HG03196 (cell line): ENCODE measurements at regions not wholly inside any gene's neighbourhood (a gene's known extent, or its start where the extent isn't known, plus 50 kb on each side); places are given as distances from the start of the nearest gene placed in this dataset.

ENCODE experiments used
- ATAC-seq: cut with Tn5 transposase; IDR thresholded peaks from one replicate; pipeline ENCODE4 v1.9.1; 2021; ENCODE audit not compliant: unreplicated experiment

DNA sequence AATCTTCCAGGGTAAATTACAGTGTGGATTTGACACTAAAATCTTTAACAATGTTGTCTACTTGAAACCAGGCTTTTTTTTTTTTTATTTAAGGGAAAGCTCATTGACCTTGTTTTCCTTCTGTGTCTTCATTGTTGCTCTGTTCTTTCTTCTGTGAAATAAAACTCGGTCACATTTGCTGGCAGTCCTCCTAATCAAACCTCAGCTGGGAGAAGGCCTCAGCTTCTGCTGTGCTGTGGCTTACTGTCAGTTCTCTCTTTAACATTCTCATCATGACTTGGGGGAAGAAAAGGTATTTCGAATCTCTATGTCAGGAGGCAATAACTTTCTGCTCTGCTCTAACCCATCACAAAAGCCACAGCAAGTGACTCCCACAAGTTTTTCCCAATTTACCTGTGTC, 268.9 kb downstream of the ZNF608 start:
- no peak for ATAC-seq

DNA sequence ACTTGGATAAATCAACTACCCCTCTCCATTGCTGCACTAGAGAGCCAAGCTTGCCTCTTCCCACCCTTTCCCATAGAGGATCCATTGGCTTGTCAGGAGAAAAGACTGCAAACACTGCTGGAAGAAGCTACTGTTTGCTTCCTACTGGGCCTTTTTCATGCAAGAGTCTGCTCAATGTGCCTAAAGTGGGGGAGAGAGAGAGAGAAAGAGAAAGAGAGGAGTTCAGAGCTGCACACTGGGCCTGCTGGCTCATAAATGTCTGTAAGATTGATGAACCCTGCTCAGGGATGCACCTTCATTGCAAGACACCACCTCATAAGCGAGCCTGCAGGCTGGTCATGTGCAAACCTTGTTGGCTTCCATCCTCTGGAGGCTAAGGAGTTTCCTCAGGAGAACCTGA, 269.4 kb downstream of the ZNF608 start:
- ATAC-seq = no peak

DNA sequence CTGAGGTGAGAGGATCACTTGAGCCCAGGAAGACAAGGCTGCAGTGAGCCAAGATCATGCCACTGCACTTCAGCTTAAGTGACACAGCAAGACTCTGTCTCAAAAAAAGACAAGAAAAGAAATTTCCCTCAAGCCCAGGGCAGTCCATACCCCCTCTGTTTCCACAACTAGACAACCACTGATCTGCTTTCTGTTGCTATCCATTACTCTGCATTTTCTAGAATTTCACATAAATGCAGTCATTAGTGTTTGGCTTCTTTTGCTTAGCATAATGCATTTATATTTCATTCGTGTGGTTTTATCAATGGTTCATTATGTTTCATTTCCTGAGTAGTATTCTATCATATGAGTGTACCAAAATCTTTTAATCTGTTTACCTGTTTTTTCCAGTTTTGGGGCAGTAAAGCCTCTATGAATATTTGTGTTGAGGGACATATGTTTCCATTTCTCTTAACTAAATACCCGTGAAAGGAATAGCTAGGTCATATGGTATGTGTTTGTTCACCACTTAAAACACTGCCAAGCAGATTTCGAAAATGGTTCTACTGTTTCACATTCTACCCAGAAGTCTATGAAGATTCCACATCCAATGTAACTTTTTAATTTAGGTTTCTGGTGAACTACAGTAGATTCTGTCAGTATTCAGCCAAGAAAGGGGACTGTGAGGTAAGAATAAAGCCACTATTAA, 271.8 kb downstream of the ZNF608 start:
- ATAC-seq = no peak

DNA sequence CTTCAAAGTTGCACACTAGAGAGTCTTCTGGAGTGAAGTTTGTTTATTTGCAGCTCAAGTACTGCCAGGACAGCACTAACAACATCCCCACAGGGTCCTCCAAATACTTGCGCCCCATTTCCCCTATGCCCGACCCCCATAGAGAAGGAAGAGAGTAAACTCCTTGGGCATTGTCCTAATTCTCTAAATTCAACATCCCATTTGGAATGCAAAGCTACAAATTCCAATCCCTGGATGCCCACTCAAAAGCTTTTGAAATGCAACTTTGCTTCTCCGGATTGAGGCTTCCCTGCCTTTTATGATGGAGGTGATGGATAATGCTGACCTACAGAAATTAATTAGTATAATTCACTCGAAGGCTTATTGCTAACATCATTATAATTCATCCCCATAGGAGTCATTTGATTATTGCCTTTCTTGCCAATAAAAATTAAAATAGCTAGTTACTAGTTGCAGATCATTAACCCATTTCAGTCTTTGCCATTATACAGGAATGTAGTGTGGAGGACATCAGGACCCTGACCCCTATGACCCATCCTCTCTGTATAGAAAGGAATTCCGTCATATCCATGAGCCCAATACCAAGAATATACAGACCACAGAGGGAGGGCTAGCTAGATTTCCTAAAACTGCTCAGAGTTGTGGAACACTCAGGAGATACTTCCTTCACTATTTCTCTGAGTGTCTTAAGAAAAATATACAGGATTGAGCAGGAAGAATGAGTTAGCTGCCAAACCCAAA, 277.6 kb downstream of the ZNF608 start:
- ATAC-seq = no peak

DNA sequence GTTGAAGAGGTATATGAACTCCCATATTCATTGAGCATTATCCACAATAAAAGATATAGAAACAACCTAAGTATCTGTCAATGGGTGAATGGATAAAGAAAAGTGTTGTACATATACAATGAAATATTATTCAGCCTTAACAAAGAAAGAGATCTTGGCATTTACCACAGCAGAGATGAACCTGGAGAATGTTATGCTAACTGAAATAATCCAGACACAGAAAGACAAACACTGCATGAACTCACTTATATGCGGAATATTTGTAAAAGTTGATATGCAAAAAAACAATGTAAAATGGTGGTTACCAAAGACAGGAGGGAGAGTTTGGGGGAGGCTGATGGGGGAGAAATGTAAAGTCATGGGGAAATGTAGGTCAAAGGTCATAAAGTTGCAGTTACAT, 278.7 kb downstream of the ZNF608 start:
- ATAC-seq = no peak

DNA sequence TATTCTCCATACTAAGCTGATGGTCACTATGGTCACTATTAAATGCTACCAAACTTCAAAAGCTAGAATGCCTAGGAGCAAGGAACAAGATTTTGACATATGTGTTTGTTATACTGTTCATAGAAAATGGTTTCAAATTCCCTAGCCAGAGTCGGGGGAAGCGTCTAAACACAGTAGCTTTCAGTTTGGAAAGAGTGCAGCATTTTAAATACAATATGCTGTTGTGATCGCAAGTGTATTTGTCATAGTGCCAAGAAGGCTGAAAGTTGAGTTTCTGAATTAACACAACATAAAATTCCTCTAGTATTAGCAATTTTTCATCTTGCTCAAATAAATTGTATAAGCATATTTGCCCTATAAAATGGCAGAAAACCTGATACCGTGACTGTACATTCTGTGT, 280.4 kb downstream of the ZNF608 start:
- ATAC-seq = no peak

DNA sequence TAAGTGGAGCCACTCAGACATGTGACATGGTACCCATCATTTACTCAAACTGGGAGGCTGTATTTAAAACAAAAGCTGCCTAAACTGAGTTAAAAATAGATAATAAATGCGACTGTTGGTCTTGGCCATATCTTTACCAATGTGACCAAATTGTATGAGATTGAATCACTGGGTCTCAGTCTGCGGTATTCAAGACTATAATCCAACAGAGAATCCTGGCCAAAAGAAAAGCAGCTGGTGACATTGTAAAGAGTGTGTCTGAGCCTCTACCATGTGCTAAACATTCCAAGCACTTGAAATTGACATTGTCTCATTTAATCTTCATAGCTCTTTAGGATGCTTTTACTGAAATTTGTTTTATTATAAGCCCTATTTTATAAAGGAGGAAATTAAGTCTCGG, 282.6 kb downstream of the ZNF608 start:
- no peak for ATAC-seq

DNA sequence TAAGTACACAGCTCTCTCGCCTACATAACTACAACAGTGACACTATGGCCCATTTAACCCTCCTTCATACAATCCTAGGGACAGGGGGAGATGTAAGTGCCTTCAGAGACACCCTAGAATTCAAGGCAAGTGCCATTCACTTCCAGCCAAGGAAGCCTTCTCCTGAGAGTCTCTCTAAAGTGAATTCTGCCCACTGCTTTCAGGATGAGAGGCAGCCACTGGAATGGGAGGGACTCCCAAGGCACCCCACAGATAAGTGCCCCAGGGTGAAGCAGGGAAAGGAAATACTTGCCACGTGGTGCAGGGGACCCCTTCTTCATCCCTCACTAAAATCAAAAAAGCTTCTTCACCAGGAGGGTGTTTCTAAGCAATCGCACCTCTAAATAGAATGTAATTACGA, 283.7 kb downstream of the ZNF608 start:
- ATAC-seq = no peak

DNA sequence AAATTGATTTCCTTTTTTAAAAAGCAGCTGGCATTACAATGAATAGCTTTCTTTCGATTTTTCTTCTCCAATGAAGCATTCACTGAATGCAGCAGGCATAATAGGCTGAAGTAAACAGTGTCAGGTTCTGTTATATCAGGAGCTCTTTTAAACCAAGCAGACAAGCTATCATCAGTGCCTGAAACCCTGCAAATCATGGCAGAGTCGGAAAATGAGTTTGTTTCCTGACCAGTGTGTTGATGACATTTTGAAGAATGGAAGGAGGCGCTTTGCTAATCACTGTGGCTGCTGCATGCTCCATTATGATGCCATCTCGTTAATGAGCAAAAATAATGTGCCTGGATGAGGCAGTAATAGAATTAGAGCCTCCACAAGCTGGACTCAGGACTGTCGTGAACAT, 284.5 kb downstream of the ZNF608 start:
- no peak for ATAC-seq

DNA sequence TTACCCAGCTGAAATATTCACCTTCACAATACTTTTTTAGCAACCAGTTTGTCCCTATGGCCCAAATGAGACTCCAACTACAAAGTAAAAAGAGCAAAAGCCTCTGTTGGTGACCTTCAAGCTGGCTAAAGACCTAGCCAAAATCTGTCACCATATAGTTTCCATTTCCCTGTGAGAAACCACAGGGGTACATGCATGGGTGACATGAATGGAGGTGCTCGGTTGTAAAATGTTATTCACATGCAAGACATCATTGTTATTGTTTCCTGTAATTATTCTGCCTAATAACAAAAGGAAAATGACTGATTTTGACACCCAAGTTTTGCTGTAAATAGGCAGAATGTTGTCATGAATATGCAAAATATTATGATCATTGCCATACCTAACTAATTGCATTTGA, 285.3 kb downstream of the ZNF608 start:
- ATAC-seq = no peak

DNA sequence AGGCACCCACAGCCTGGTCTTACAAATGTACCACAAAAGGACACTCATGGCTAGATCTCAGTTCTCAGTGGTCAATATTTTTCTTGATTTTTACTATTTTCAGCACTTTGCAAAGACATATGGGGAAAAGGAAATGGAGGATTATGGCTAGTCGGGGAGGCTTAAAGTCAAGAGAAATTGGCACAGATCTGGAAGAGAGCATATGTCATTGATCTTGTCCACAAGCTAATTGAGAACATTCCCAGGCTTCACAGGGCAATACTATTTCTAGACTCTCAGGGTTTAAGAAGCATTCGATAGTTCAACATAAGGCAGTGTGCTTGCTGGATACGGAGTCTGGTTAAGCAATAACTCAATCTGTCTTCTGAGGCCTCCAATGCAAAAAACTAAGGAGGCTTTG, 285.8 kb downstream of the ZNF608 start:
- no peak for ATAC-seq

DNA sequence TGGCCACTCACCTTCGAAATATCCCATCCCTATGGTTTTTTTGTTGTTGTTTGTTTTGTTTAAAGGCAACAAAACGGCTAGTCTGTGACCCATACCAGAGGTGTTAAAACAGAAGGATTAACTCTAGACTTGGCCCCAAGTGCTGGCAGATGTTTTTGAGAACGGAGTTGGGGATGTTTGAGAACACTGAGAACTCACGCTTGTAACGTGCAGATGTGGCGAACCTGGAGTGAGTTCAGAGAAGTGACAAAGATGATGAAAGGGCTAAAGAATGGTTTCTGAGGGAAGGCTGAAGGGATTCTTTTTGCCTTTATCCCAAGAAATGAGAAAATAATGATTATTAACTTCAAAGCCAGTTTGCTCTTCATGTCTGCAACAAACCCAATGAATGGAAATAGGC, 286.5 kb downstream of the ZNF608 start:
- ATAC-seq = no peak

DNA sequence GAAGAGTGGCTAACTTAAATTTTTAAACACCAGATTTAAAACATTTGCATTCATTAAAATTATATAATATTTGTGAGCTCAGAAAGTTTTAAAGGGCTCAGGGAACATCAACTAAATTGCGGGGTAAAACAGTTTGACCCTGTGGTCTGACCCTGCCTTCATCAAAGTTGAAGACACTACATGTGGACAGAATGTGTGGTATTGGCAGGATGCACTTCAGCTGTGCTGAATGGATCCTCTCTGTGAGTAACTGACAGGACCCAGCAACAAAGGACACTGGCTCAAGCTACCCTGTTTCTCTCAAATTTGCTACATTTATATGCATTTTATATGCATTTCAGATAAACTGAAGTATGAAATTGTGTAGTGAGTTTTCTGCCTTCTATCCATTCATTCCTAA, 288.5 kb downstream of the ZNF608 start:
- ATAC-seq = no peak

DNA sequence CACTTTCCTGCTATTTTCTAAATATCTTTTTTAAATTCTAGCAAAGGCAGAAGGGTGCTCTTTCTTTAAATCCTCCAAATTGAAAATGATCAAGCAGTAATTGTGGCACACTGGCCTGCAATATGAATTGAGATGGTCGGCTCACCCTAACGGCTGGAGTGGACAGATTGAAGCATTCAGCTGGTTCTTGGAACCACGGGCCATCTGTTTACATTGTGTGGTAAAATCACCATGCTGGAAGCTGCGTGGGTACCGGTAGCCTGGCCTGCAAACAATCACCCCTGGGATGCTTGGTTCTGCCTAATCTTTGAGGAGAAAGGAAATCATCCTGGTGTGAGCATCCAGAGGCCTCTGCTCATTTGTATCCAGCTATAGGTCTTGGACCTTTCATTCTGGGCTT, 289.3 kb downstream of the ZNF608 start:
- no peak for ATAC-seq

DNA sequence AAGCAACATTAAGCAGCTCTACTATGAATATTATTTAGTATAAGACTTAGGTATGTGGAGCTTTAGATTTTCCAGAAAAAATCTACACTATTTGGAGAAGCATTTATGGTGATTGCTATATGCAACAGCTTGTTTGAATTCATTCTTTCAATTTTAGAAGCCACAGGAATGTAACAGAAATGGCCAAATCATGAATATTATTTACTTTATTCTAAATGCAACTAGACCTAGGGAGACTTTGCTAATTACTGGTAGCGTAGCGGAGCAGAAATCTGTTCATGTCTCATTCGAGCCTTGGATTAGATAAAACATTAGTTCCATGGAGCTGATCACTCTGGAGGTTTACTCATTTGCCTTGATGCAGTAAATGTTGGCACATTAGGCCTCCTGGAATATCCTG, 290.2 kb downstream of the ZNF608 start:
- no peak for ATAC-seq

DNA sequence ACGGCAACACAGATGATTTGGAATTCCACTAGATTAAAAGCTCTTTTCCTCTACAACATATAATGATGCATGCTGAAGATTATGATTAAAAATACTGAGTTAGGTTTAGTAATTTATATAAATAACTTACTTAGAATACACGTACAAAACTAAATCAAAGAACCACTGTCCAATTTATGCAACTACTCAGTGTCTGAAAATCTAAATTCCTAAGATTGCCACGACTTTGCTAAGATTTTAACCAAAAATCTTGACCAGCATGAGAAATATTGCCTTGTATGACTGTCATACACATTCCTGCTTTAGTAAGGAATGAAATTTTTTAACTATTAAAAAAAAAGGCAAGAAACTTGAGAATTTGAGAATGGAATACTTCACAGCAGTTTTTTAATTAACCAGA, 292.4 kb downstream of the ZNF608 start:
- peak; percentile 0 for ATAC-seq

DNA sequence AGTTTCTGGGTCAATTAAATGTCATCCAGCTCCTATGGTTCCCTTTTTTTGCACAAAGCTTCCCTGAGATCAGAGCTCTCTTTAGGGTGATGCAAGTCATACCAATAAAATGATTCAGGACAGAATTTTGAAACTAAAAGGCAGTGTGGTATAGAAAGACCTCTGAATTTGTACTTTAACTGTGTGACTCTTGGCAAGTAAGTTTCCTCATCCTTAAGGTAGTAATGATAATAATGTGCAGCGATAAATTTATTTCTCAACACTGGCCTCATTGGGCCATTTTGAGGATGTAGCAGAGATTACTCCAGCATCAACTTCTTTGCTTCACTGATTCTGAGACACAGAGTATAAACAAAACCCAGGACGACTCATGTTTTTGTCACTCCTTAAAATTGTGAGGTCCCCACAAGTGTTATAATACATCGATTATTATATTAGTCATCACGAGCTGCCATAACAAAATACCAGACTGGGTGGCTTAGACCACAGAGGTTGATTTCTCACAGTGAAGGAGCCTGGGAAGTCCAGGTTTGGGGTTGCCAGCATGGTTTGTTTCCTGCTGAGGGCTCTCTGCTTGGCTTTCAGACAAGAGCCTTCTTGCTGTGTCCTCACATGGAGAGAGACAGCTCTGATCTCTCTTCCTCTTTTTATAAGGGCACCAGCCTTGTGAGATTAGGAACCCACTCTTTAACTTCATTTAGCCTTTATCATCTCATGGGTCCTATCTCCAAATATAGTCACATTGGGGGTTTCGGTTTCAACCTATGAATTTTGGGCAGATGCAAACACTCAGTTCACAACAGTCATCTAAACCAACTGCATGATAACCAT, 293.0 kb downstream of the ZNF608 start:
- peak; percentile 98 for ATAC-seq

DNA sequence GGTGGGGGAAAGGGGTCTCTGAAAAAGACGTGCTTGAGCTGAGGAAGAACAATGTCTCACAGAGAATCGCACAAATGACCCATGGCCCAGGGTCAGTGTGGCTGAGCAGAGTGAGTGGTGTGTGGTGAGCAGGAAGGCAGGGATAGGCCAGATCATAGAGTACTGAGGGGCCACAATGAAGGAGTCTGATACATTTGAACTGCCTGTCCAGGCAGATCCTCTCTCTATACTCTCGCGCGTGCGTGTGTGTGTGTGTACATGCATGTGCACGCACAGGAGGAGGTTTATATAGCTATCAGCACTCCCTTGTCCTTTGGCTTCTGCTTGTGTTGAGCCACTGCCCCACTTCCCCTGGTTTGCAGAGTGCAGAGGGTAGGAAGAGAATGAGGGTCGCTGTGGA, 294.0 kb downstream of the ZNF608 start:
- ATAC-seq = no peak

DNA sequence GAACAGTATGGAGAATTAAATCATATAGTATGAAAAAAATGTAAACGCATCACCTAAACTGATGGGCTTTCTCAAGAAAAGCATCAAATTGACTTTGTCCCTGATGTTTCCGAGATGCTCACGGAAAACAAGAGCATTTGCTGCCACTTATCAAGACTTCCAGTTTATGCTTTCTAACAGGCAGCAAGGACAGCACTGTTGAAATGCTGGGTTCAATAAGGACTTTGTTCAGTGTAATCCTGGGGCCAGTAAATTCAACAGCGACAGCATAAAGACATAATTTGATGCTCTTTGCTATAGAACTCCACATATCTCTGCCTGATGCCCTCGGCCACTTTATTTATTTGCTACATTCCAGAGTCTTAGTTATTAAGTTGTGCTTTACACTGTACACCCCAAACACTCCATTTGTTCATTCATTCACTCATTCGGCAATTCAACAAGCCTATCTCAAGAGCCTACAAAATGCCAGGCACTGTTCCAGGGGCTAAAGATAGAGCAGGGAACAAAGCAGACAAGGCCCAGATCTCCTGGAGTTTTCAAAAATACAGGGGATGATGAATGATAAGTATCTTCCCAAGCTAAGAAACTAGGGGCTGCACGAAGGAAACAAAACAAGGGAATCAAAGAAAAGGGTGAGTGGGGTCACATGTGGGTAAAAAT, 294.6 kb downstream of the ZNF608 start:
- no peak for ATAC-seq

DNA sequence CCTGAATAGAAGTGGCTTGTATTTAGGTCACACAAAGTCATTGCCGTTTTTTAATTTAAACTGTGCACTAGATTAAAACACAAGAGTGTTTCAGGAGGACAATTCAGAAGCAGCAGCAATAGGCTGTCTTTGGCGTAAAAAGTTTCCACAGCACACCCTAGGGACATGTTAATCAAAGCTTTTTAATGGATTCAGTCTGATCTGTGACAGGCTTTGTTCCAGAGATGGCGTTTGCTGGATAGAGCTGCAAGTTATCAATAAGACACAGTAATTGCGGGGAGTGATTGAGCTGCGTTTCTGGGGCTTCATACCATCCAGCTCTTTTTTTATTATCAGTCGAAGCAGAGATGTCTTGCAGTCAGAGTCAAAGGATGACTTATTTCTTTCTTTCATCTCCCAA, 300.3 kb downstream of the ZNF608 start:
- ATAC-seq = no peak

DNA sequence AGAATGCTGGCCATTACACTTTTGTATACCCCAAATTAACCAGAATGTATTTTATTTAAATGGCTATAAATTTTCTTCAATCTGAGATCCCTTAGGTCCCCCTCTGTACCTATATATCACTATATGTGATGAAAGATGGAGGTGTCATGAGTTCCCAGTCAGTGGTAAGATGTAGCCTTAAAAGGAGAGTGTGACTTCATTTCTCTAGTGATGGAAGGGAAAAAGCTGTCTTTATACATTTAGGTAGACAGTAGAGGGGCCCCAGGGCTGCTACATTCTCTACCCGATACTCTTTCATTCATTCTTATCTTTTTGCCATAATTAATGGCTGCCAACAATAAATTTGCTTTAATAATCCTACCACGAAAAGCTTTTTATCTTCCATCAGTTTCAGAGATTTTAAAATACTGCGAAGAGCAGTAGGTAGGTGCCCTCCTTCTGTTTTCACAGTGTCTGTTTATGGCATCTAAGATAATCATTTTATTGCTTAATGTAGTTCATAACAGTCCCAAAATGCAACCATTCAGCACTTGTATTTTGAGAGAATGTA, 301.3 kb downstream of the ZNF608 start:
- no peak for ATAC-seq
